Memory B cell (primary cell): ENCODE measurements at regions not wholly inside any gene's neighbourhood (a gene's known extent, or its start where the extent isn't known, plus 50 kb on each side); places are given as distances from the start of the nearest gene placed in this dataset.
"Not testable (repeated sequence)": the region's sequence is repeated elsewhere in the genome, so short reads cannot be mapped to it uniquely, and the experiment has no call there.

ENCODE experiments used
- ATAC-seq: fragments of 150-1000 bp; cut with Tn5 transposase; 2 replicates; pipeline ENCODE4 v1.10.0; 2021; ENCODE audit warnings: low read depth, mild to moderate bottlenecking, moderate library complexity
- DNase-seq, 2 donors: peaks; one replicate each; pipeline ENCODE4 v3.0.0; 2022; ENCODE audit warnings: low spot score in 2 of 2
- H3K27ac Mint-ChIP-seq: one replicate; pipeline ENCODE4 v1.8.0; 2022; ENCODE audit warnings: mild to moderate bottlenecking, moderate library complexity, mixed read lengths
- H3K27me3 Mint-ChIP-seq: one replicate; pipeline ENCODE4 v1.8.0; 2022; ENCODE audit warnings: mixed read lengths
- H3K36me3 Mint-ChIP-seq: one replicate; pipeline ENCODE4 v1.8.0; 2022; ENCODE audit warnings: mild to moderate bottlenecking, mixed read lengths
- H3K4me1 Mint-ChIP-seq: one replicate; pipeline ENCODE4 v1.8.0; 2022; ENCODE audit warnings: mixed read lengths
- H3K4me3 Mint-ChIP-seq: one replicate; pipeline ENCODE4 v1.8.0; 2022; ENCODE audit warnings: mild to moderate bottlenecking, moderate library complexity, mixed read lengths
- H3K9me3 Mint-ChIP-seq: one replicate; pipeline ENCODE4 v1.8.0; 2022; ENCODE audit warnings: mixed read lengths

DNA sequence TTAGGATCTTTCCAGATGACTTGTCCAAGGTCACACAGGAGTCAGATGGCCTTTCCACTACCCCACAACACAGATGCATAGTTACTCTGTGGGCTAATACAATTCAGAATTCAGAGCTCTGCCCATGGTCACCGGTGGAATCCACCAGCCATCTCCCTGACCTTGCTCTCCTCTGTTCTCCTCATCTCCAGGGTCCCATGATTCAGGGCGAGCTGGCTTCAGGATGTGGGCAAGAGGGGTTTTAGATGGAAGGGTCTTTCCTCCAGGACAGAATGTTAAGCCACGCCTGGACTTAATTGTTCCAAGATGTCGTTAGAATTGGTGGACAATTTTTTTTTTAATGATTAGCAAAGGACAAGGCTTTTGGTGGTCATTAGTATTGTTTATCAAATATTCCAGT is 81.7 kb upstream of the LARP1 start:
- peaks cover 2% of the 10 kb centered on the region for H3K36me3 Mint-ChIP-seq
- H3K27me3 Mint-ChIP-seq: no peaks in the 10 kb centered on the region
- H3K4me3 Mint-ChIP-seq: no peak overlapping the region
- H3K4me1 Mint-ChIP-seq: no peaks in the 10 kb centered on the region
- no peak for ATAC-seq
- no peak overlapping the region for H3K27ac Mint-ChIP-seq
- DNase-seq: no peak
- peaks cover 4% of the 10 kb centered on the region for H3K9me3 Mint-ChIP-seq

DNA sequence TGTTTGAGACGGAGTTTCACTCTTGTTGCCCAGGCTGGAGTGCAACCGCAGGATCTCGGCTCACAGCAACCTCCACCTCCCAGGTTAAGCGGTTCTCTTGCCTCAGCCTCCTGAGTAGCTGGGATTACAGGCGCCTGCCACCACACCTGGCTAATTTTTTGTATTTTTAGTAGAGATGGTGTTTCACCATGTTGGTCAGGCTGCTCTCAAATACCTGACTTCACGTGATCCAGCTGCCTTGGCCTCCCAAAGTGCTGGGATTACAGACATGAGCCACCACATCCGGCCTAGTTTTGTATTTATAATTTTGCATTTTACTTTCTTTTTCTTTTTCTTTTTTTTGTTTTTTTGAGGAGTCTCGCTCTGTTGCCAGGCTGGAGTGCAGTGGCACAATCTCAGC is 85.3 kb upstream of the LARP1 start:
- H3K4me1 Mint-ChIP-seq, ATAC-seq, H3K36me3 Mint-ChIP-seq, DNase-seq, H3K27me3 Mint-ChIP-seq, H3K27ac Mint-ChIP-seq, H3K9me3 Mint-ChIP-seq, H3K4me3 Mint-ChIP-seq: not testable (repeated sequence)

DNA sequence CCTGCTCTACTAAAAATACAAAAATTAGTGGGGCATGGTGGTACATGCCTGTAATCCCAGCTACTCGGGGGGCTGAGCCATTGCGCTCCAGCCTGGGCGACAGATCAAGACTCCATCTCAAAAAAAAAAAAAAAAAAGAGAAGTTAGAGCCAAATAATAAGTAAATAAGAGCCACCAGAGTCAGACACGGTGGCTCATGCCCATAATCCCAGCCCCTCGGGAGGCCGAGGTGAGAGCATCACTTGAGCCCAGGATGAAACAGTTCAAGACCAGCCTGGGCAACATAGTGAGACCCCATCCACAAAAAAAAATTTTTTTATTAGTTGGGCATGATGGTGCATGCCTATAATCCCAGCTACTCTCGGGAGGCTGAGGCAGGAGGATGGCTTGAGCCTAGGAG is 85.8 kb upstream of the LARP1 start:
- Mint-ChIP-seq H3K4me1 (no peaks in the 10 kb centered on the region), H3K27me3 (peaks cover 2% of the 10 kb centered on the region), H3K36me3 (peaks cover 5% of the 10 kb centered on the region), H3K4me3 (no peak overlapping the region), H3K27ac (no peak overlapping the region), H3K9me3 (peaks cover 8% of the 10 kb centered on the region)
- no peak for ATAC-seq
- no peak for DNase-seq

DNA sequence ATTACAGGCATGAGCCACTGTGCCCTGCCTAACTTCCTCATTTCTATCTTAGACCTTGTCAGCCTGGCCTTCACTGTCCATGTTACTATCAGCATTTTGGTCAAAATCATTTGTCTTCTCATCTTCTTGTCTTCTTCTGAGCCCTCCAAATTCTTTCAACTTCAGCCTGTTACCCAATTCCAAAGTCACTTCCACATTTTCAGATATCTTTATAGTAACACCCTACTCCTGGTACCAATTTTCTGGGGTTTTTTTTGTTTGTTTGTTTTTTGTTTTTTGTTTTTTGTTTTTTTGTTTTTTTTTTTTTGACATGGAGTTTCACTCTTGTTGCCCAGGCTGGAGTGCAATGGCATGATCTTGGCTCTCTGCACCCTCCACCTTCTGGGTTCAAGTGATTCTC is 90.3 kb upstream of the LARP1 start:
- Mint-ChIP-seq H3K27me3 (peaks cover 2% of the 10 kb centered on the region), H3K36me3 (peaks cover 5% of the 10 kb centered on the region), H3K4me3 (no peak overlapping the region), H3K9me3 (peaks cover 13% of the 10 kb centered on the region), H3K27ac (no peak overlapping the region), H3K4me1 (no peaks in the 10 kb centered on the region)
- DNase-seq (no peak), ATAC-seq (no peak)

DNA sequence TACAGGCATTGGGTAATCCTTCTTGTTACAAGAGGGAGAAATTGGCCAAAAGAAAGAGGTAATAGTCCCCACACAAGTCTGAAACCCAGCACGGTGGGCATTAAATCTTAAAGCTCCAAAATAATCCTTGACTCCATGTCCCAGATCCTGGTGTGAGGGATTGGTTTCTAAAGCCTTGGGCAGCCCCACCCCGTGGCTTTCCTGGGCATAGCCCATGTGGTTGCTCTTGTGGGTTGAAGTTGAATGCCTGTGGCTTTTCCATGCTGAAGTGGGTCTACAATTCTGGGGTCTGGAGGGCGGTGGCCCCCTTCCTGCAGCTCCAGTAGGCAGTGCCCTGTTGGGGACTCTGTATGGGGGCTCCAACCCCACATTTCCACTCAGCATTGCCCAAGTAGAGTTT is 91.8 kb upstream of the LARP1 start:
- H3K27me3 Mint-ChIP-seq: peaks cover 2% of the 10 kb centered on the region
- no peak overlapping the region for H3K4me3 Mint-ChIP-seq
- no peaks in the 10 kb centered on the region for H3K4me1 Mint-ChIP-seq
- H3K27ac Mint-ChIP-seq: no peak overlapping the region
- ATAC-seq (no peak), DNase-seq (no peak)
- H3K36me3 Mint-ChIP-seq: peaks cover 3% of the 10 kb centered on the region
- peaks cover 9% of the 10 kb centered on the region for H3K9me3 Mint-ChIP-seq

DNA sequence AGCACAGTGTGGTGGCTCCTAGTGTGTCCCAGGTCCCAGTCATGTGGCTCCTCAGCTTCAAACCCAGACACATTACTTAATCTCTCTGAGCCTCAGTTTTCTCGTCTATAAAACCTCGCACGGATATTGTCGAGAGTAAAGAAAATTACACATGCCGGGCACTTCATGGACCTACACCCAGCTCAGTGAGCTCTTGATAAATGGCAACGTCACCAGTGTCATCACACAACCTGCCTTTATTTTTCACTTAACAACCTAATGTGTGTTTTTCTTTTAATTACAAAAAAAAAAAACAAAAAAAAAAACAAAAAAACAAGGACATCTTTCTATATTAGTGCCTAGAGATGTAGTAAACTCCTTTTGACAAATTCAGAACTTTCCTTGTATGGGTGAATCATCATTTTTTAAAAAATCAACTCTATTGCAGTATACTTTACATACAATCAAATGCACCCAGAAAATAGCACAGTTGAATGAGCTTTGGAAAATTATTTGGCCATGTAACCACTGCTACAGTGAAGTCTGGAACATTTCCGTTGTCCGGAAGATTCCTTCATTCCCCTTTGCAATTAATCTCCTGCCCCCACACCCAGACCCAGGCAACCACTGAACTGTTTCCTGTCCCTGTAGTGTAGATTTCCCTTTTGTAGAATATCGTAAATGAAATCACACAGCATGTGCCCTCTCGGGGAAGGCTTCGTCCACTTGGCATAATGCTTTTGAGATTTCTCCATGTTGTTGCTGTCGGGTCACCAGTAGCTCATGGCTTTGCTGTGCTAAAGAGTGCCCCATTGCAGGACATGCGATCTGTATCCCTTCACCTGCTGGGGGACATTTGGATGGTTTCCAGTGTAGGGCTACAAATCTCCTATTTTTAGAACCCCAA is 100.4 kb upstream of the LARP1 start:
- peaks cover 4% of the 10 kb centered on the region for H3K4me1 Mint-ChIP-seq
- no peak for ATAC-seq
- no peaks in the 10 kb centered on the region for H3K36me3 Mint-ChIP-seq
- H3K27me3 Mint-ChIP-seq: no peaks in the 10 kb centered on the region
- DNase-seq: no peak
- H3K27ac Mint-ChIP-seq: no peak overlapping the region
- no peaks in the 10 kb centered on the region for H3K9me3 Mint-ChIP-seq
- H3K4me3 Mint-ChIP-seq: no peak overlapping the region

DNA sequence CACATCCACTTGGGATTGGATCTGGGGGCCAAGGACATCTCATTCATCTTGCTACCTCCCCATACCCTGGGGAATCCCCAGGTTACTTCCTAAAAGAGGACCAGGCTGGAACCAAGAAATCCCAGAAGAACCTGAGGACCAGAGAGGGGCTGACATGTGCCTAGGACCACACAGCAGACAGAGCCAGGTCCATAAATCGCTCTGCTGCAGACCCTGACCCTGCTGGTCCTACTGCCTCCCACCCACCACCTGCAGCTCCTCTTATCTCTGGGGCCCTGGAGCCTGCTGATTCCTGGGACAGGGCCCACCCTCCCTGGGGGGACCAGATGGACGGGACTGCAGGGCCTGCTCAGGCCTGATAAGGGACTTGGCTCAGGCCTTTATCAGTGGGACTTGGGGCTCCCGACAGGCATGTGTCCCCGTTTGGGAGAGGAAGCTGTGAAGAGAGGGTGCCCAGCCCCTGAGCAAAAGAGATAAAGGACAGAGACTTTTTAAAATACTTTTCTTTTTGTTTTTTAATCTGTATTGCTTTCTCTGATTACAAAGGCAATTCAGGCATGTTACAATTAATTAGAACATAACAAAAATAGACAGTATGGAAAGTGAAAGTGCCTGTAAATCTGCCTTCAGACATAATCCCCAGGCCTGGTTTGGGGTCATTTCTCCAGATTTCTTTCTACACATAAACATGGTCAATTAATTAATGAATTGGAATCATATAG is 101.3 kb upstream of the LARP1 start:
- Mint-ChIP-seq H3K36me3 (no peaks in the 10 kb centered on the region), H3K9me3 (no peaks in the 10 kb centered on the region), H3K4me3 (no peak overlapping the region), H3K27me3 (no peaks in the 10 kb centered on the region), H3K4me1 (peaks cover 4% of the 10 kb centered on the region), H3K27ac (no peak overlapping the region)
- no peak for ATAC-seq
- DNase-seq: no peak

- DNase-seq: no peak
- no peak for ATAC-seq
- H3K4me1 Mint-ChIP-seq: peaks cover 4% of the 10 kb centered on the region
- H3K27ac Mint-ChIP-seq: no peak overlapping the region
- H3K4me3 Mint-ChIP-seq: no peak overlapping the region
- H3K9me3 Mint-ChIP-seq: no peaks in the 10 kb centered on the region
- H3K36me3 Mint-ChIP-seq: no peaks in the 10 kb centered on the region
- H3K27me3 Mint-ChIP-seq: no peaks in the 10 kb centered on the region
Measured at GRCh38 chr5:154653418-154653763, 101.8 kb upstream of the LARP1 start.

DNA sequence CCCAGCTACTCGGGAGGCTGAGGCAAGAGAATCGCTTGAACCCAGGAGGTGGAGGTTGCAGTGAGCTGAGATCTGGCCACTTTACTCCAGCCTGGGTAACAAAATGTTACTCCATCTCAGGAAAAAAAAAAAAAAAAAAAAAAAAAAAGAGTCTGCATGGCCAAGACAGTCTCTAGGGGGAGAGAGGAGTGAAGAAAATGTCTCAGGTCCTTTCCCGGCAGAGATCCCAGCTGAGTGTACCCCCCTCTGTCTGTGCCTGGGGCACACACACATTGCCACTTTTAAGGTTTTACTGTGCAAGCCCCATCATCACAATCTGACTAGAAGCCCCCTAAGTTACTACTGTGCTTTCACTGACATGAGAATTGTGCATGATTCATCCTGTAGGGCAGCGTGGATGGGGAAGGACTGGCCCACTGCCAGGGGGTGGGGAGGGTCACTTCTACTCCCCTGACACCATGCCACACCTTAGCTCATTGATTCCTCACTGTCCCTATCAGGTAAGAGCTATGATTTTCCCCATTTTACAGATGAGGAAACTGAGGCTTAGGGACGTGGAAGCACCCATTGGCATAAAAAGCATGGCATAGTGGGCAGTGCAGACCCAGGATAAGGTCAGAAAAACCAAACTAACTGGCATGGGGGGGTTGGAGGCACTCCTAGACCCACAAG is 102.3 kb upstream of the LARP1 start:
- no peak overlapping the region for H3K27ac Mint-ChIP-seq

DNA sequence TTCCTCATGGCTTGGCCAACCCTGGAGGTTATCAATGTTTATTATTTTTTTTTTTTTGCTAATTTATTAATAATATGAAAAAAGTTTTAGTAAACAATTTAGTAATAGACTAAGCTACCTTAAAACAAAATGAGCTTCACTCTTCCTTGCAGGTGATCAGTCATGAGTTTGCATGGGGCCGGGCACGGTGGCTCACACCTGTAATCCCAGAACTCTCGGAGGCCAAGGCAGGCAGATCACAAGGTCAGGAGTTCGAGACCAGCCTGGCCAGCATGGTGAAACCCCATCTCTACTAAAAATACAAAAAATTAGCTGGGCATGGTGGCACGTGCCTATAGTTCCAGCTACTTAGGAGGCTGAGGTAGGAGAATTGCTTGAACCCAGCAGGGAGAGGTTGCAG is 103.4 kb upstream of the LARP1 start:
- peaks cover 15% of the 10 kb centered on the region for H3K4me1 Mint-ChIP-seq
- not testable (repeated sequence) for DNase-seq, H3K9me3 Mint-ChIP-seq, H3K27me3 Mint-ChIP-seq, H3K36me3 Mint-ChIP-seq, ATAC-seq, H3K4me3 Mint-ChIP-seq, H3K27ac Mint-ChIP-seq

More for the DNA sequence above, 102.3 kb upstream of the LARP1 start:
- Mint-ChIP-seq H3K4me1 (peaks cover 4% of the 10 kb centered on the region), H3K27me3 (no peaks in the 10 kb centered on the region), H3K9me3 (no peaks in the 10 kb centered on the region), H3K36me3 (no peaks in the 10 kb centered on the region), H3K4me3 (no peak overlapping the region)
- no peak for ATAC-seq
- DNase-seq: no peak

- Mint-ChIP-seq H3K4me3 (no peak overlapping the region), H3K9me3 (peaks cover under 1% of the 10 kb centered on the region), H3K4me1 (peaks cover 16% of the 10 kb centered on the region), H3K27me3 (peaks cover 3% of the 10 kb centered on the region), H3K27ac (no peak overlapping the region), H3K36me3 (no peaks in the 10 kb centered on the region)
- ATAC-seq (no peak), DNase-seq (no peak)
Measured at GRCh38 chr5:154648706-154649105, 106.5 kb upstream of the LARP1 start.

DNA sequence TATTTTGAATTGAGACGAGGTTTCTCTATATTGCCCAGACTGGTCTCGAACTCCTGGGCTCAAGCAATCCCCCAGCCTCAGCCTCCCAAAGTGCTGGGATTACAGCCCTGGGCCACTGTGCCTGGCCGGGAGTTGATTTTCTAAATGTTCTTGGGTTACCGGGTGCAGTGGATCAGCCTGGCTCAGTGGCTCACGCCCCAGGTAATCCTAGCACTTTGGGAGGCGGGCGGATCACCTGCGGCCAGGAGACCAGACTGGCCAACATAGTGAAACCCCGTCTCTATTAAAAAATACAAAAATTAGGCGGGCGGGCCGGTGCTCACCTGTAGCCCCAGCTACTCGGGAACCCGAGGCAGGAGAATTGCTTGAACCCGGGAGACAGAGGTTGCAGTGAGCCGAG is 106.9 kb upstream of the LARP1 start:
- peaks cover 2% of the 10 kb centered on the region for H3K9me3 Mint-ChIP-seq

DNA sequence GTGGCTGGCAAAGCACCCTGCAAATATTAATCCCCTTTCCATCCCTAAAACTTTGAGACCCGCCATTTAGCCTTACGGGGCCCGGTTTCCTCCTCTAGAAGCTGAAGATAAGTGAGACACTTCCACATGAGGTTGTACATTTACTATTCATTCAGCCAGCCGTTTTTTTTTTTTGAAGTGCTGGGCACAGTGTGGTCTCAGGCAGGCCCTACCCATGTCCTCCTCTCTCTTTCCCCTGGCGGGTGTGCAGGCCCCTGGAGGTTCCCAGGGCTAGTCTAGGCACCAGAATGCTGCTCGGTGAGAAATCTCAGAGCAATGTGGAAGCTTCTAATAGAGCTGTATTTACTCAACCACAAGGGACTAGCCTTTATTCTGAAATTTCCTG is 107.4 kb upstream of the LARP1 start:
- peaks cover 4% of the 10 kb centered on the region for H3K36me3 Mint-ChIP-seq
- ATAC-seq: no peak

More for the DNA sequence above, 106.9 kb upstream of the LARP1 start:
- Mint-ChIP-seq H3K27ac (no peak overlapping the region), H3K4me1 (peaks cover 16% of the 10 kb centered on the region), H3K36me3 (peaks cover 4% of the 10 kb centered on the region), H3K4me3 (no peak overlapping the region), H3K27me3 (peaks cover 3% of the 10 kb centered on the region)
- DNase-seq: no peak
- no peak for ATAC-seq

DNA sequence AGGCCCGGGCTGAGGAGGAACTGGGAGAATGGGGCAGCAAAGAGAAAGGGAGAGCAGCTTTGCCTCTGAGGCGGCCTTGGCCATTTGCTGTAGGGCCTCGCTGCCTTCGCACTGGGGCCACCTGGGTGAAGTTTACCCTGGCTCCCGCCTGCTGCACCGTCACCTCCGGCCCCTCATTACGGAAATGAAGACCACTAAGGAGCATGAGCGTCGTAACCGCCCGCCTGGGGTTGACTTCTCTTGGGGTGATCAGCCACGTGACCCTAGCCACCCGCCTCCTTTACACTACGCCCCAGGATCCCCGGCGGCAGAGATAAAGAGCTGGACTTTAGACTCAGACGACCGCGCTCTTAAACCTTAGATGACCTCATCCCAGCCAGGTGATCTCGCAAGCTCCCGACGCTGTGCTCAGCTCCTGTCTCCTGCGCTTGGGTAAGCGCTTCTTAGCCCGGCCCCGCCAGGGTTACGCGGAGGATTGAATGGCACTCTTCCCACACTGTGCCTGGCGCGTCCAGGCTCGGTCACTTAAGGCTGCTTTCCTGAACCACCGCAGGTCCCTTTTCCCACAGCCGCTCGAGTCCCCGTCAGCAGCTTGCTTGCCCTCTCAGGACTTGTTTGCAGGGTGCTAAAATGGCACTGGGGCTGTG is 107.9 kb upstream of the LARP1 start:
- H3K27me3 Mint-ChIP-seq: peaks cover 3% of the 10 kb centered on the region
- peak overlapping the region; percentile 89 for H3K4me3 Mint-ChIP-seq
- ATAC-seq (peak; percentile 66), DNase-seq (peak in 1 of 2 donors; percentile 18)
- no peak overlapping the region for H3K27ac Mint-ChIP-seq
- H3K9me3 Mint-ChIP-seq: peaks cover 5% of the 10 kb centered on the region
- H3K4me1 Mint-ChIP-seq: peaks cover 16% of the 10 kb centered on the region
- H3K36me3 Mint-ChIP-seq: peaks cover 4% of the 10 kb centered on the region

More for the DNA sequence above, 107.4 kb upstream of the LARP1 start:
- Mint-ChIP-seq H3K4me3 (peak overlapping the region; percentile 89), H3K27ac (no peak overlapping the region), H3K9me3 (peaks cover 5% of the 10 kb centered on the region), H3K27me3 (peaks cover 3% of the 10 kb centered on the region), H3K4me1 (peaks cover 16% of the 10 kb centered on the region)
- no peak for DNase-seq
